GM21360 (cell line): ENCODE measurements at regions not wholly inside any gene's neighbourhood (a gene's known extent, or its start where the extent isn't known, plus 50 kb on each side); places are given as distances from the start of the nearest gene placed in this dataset.

ENCODE experiments used
- ATAC-seq: cut with Tn5 transposase; IDR thresholded peaks from one replicate; pipeline ENCODE4 v1.9.1; 2021; ENCODE audit warnings: mild to moderate bottlenecking, moderate library complexity; ENCODE audit not compliant: unreplicated experiment

DNA sequence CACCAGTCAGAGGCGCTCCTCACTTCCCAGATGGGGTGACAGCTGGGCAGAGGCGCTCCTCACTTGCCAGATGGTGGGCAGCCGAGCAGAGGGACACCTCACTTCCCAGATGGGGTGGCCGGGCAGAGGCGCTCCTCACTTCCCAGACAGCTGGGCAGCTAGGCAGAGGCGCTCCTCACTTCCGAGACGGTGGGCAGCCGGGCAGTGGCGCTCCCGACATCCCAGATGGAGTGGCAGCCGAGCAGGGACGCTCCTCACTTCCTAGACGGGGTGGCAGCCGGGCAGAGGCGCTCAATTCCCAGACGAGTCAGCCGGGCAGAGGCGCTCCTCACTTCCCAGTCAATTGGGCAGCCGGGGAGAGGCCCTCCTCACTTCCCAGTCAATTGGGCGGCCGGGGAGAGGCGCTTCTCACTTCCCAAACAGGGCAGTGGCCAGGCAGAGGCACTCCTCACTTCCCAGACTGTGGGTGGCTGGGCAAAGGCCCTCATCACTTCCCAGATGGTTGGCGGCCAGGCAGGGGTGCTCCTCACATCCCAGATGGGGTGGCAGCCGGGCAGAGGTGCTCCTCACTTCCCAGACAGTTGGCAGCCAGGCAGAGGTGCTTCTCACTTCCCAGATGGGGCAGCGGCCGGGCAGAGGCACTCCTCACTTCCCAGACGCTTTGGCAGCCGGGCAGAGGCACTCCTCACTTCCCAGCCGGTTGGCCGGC is 143.8 kb upstream of the ARID2 start:
- no peak for ATAC-seq

DNA sequence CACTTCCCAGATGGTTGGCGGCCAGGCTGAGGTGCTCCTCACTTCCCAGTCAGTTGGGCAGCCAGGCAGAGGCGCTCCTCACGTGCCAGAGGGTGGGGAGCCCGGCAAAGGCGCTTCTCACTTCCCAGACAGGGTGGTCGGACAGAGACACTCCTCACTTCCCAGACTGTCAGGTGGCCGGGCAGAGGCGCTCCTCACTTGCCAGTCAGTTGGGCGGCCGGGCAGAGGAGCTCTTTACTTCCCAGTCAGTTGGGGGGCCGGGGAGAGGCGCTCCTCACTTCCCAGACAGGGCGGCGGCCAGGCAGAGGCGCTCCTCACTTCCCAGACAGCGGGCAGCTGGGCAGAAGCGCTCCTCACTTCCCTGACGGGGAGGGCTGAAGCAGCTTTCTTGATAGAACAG is 143.0 kb upstream of the ARID2 start:
- no peak for ATAC-seq

DNA sequence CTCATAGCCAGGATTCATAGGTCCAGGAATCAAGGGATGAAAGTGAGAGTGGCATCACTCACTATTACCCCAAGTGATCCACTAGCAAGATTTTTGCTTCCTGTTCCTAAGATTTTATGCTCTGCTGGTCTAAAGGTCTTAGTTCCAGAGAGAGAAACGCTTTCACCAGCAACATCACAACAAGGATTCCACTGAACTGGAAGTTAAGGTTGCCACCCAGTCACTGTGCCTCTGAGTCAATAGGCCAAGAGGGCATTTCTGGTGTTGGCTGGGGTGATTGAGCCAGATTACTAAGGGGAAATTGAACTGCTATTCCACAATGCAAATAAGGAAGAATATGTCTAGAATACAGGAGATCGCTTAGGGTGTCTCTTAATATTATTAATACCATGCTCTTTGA is 142.5 kb upstream of the ARID2 start:
- no peak for ATAC-seq

DNA sequence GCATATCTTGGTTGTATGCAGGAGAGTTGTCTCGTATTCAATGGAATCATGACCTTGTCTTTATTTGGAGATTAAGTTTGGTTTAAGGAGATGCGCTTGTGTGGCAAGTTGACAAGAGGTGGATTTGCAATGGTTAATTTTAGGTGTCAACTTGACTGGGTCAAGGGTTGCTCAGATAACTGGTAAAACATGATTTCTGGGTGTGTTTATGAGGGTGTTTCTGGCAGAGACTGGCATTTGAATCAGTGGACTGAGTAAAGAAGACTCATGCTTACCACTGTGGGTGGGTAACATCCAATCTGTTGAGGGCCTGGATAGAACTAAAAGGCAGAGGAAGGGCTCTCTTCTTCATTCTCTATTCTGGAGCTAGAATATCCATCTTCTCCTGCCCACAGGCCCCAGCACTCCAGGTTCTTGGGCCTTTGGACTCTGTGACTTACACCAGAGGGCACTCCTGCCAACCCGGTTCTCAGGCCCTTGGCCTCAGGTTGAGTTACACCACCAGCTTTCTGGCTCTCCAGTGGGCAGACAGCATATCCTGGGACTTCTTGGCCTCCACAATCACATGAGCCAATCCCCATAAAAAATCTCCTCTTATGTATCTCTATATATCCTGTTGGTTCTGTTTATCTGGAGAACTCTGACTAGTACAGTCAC is 141.5 kb upstream of the ARID2 start:
- no peak for ATAC-seq

DNA sequence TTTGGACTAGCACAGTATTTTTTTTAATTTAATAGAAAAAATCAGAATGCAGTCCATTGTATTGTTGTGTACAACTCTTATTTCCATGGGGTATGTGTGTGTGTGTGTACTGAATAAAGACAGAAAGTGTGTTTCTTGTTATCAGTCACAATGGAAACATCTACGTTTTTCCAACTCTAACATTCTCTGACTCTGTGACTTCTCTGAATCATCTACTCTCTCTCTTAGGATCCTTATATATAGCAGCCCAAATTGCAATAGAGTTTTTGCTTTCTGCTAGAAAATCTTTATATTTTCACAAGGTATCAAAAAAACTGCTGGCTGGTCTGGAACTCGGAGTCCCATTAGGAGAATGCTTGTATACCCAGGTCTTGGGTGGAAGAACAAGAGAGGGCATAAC is 138.9 kb upstream of the ARID2 start:
- ATAC-seq: no peak

DNA sequence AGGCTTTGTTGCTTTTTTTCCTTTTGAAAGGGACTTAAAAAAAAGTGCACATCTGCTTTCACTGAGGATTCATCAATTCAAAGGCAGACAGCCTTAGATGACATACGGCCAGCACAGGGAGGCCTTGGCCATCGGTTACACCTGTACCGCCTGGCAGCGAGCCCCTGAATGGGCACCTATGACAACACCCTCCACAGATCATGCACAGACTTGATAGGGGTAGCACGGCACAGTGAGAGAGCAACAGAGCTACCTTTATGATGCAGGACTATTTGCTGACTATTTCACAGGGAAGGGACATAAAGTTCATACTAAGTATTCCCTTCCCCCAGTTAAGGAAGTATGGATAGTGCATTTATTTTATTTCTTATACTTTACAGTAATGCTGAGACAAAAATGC is 137.9 kb upstream of the ARID2 start:
- no peak for ATAC-seq

DNA sequence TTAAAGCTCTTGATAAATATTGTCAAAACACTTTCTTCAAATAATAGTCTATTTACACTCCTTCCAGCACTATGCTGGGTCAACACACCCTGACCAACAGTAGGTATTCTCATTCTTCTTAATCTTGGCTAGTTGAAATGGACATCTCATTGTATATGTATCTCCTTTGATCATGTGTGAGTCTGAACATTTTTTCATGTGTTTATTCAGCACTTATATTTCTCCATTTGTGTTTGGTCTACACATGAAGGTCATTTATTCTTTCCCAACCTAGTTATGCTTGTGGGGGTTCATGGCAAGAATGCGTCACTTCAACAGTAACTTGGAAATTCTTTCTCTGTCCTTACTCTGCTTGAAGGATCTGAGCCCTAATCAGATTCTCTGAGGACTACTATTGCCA is 133.1 kb upstream of the ARID2 start:
- no peak for ATAC-seq

DNA sequence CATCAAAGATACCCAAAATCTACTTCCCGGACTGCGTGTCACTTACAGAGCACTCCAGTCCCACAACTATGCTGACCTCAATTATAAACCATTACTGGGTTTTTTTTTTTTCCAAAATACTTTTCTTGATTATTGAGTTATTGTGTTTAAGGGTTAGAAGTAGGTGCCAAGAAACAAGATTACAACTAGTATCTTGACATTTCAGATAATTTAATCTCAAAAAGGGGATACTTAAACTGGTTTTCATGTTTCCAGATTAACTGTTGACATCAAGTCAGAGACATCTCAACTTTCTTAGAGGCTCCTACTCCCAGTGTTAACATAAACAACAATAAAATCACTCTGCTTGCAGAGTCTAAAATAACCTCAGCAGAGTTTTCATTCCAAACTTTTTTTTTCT is 131.2 kb upstream of the ARID2 start:
- ATAC-seq: no peak

DNA sequence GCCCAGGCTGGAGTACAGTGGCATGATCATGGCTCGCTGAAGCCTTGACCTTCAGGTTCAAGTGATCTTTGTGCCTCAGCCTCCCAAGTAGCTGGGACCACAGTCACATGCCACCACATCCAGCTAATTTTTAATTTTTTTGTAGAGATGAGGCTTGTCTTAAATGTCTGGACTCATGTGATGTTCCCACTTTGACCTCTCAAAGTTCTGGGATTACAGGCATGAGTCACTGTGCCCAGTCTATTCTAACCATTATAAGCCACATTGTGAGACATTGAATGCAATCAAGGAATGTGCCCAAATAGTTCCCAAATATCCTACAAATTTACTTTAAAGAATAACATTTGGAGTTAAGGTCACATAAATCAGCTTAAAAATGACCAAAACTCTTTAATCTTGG is 130.7 kb upstream of the ARID2 start:
- ATAC-seq: no peak

DNA sequence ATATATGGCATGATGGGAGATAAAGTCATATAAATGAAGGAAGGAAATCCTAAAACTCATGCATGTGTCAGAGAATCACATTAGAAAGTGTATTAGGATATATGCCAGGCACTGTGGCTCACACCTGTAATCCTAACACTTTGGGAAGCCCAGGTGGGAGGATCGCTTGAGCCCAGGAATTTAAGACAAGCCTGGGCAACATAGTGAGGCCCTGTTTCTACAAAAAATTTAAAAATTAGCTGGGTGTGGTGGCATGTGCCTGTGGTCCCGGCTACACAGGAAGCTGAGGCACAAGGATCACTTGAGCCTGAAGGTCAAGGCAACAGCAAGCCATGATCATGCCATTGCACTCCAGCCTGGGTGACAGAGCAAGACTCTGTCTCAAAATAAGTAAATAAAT is 130.3 kb upstream of the ARID2 start:
- ATAC-seq: no peak

DNA sequence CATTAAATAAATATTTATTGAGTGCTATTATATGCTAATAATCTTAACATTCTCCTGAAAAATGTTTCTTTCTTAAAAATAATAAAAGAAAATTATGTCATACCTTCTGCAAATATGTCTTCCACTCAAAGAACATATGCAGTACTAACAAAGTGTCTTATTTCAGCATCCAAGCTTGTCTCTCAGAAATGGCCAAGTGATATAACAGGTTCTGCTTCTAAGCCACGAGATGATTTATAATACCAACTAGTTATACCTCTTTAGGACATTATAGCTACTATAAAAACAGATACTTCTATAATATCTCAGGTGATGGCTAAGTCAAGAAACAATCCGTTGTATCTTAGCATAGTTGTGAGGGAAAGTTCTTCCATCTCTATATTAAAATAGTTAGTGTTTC is 128.1 kb upstream of the ARID2 start:
- no peak for ATAC-seq

DNA sequence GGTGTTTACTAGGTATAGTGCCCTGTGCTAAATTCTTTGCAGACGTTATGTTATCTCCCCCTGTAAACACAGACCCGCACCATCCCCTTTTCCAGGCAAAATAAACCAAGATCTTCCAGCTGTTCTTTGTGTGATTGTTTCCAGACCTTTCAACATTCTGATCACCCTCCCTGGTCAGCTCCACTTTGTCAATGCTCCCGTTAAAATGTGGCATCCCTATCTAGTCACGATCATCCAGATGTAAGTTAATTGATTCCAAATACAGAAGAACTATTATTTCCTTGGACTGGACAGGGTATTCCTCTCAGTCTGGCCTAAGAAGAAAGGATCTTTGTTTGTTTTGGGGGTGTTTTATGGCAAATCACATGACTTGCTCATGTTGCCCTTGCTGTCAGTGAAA is 127.6 kb upstream of the ARID2 start:
- ATAC-seq: no peak

DNA sequence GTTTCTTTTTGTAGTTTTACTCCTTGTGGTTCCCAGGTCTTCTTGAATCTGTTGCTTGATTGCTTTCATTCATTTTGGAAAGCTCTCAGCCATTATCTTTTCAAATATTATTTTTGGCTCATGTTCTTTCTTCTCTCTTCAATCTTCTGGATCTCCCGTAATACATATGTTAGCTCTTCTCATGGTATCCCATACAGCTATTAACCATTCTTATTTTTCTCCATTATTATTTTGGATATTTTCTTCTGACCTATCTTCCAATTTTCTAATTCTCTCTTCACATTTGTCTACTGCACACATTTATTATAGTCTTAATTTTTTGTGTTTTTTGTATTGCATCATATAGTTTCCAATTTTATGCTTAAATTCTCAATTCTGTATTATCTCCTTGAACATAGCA is 123.9 kb upstream of the ARID2 start:
- ATAC-seq: no peak

DNA sequence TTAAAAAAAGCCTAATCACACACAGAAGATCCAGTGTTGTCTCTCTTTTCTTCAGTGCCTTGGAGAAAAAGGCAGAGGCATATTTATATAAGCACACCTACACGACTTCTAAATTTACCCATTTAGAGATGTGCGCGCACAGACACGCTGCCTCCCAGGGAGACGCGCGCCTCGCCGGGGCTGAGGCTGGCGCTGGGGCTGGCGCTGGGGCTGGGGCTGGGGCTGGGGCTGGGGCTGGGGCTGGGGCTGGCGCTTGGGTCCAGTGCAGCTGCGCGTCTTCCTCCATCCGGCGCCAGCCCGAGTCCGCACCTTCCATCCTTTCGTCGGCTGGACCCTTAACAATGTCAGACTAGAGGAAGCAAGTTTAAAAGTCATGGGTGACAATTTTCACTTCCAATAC is 118.4 kb upstream of the ARID2 start:
- ATAC-seq: peak; percentile 45

DNA sequence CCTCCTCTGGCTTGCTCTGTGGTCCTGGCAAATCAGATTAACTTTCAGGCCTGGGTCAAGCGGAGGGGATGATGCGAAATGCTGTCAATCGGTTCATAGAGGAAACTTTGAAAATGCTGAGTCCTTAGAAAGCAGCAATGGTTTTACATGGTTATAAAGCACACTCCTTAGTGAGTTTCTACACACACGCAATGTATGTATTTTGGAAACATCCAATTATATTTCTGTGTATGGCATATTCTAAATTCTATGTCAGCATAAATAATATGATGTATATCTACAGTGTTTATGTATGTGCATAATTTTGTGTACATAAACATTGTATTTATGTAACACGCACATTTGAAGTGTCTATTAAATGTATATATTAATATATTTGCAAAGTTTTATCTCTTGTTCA is 118.0 kb upstream of the ARID2 start:
- no peak for ATAC-seq

DNA sequence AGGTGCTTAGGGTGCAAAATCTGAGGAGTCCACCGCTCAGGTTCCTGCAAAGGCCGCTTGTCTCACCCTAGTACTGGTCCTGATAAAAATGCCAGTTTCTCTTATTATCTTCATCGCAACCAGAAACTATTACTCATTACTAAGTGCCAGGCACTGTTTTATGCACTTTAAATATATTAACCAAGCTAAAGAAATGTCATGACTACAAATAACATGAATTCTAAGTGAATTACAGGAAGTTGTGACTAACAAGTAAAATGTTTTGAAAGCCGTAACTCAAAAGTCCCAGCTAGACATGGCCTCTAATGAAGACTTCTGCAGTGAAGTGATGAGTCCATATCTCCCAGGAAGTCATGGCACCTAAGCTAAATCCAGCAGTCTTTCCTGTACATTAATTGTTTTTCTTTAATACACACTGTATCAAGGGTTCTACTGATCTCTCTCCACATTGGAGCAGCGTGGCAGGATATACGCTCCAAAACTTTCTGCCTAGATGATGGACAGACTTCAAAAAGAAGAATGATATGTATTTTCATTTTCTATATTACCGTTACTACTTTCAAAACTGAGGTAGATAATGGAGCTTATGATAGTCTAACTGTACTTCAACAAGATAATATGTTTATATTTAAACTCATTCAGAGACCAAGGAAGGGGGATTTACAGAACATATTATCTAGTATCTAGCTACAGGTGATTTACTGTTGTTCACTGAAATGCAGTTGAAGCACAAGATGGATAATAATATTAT is 117.3 kb upstream of the ARID2 start:
- no peak for ATAC-seq

DNA sequence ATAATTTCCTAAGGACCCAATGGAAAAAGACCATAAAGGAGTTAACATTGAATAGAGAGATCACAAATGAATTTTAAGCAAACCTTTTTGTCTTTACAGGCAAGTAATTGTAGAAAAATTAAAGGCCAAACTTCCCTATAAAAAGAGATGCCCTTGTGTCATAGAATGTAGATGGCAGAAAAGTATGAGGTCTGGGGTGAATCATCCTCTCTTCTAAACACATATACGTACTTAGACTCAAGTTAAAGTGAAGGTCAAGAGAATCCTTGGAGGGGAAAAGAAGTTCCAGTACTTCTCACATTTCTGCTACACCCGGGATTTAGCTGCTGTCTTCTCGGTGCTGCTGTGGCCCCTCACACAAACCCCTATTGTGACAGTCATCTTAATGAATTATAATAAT is 116.2 kb upstream of the ARID2 start:
- ATAC-seq: no peak

DNA sequence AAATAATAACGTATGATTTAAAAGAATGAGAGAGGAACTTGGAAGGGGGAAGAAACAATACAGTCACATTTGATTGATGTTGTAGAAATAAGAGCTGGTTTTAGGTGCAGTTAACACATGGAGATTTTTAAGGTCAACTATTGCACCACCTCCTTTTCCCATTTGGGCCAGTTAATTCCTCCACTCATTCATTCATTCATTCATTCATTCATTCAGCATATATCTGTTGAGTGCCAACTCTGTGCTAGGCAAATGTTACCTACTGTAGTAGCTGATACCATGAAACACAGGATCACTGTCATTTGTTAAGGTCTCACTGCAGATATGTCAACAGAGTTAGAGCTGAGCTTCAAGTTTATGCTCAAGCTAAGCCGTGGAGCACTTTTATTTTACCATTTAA is 115.7 kb upstream of the ARID2 start:
- ATAC-seq: no peak

DNA sequence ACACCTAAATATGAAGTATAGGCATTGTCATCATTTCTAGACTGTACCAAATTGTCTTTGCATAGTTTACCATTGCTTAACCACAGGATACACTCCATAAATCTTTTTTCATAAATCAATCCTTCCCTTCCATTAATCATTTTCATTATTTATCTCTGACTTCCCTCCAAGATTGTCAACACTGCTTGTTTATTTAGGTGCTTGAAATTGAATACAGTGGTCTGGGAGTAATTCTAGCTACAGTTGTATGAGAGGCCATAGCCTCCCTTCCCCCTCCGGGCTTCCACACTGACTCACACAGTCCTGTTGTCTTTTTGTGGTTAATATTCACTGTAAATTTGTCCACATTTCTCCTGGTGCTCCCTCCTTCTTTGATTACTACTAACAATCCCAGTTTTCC is 114.2 kb upstream of the ARID2 start:
- no peak for ATAC-seq

DNA sequence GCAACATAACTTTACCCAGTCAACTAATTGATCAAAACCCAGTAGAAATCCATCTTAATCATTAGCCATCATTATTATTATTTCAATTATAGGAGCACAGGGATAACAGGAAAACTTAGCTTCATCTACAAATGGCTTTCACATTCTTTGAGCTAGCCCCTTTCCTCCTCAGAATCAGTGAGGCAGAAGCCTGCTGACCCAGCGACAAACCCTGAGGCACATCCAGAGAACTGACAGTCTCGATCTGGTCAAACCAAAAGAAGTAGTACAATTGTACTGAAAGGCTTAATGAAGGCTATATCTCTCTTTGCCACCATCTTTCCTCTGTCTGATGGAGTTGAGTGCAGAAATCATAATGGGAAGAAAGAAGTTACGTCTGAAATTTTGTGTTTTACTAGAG is 109.8 kb upstream of the ARID2 start:
- no peak for ATAC-seq

DNA sequence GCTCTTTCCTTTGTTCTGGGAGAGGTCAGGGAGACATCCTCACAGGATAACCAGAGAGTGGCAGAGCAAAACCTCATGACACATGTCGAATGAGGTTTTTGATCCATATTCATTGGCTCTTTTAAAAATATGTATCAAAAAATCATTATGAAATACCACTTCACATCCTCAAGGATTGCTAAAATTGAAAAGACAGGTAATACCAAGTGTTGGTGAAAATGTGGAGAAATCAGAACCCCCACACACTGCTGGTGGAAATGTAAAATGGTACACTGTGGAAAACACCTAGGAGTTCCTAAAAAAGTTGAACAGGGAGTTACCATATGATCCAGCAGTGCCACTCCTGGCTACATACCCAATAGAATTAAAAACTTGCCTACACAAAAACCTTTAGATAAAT is 107.8 kb upstream of the ARID2 start:
- ATAC-seq: no peak

DNA sequence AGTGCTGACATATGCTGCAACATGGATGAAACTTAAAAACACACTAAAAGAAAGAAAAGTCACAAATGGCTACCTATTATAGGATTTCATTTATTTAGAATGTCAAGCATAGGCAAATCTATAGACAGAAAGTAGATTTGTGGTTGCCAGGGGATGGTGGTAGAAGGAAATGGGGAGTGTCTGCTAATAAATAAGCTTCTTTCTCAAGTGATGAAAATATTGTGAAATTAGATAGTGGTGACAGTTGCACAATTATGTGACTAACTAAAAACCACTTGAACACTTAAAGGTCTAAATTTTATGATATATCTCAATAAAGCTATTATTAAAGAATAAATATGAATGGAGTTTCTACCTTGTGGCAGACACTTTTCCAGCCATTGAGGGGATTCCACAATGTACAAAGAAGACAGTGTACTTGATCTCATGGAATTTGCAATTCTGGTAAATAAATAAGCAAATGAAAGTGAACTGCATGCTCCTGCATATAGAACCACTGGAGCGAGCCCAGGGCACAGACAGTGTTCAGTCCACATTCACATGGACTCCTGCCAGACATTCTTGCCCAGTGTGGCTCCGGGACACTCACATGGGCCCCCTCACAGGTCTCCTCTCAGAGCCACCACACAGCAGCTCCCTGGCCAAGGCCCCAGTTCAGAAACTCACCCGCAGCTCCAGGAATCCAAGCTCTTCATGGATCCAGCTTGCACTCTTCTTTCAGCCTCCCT is 107.1 kb upstream of the ARID2 start:
- ATAC-seq: no peak
